ENCODE measurements at regions not wholly inside any gene's neighbourhood (a gene's known extent, or its start where the extent isn't known, plus 50 kb on each side); places are given as distances from the start of the nearest gene placed in this dataset.
"Not testable (repeated sequence)": the region's sequence is repeated elsewhere in the genome, so short reads cannot be mapped to it uniquely, and the experiment has no call there.

DNA sequence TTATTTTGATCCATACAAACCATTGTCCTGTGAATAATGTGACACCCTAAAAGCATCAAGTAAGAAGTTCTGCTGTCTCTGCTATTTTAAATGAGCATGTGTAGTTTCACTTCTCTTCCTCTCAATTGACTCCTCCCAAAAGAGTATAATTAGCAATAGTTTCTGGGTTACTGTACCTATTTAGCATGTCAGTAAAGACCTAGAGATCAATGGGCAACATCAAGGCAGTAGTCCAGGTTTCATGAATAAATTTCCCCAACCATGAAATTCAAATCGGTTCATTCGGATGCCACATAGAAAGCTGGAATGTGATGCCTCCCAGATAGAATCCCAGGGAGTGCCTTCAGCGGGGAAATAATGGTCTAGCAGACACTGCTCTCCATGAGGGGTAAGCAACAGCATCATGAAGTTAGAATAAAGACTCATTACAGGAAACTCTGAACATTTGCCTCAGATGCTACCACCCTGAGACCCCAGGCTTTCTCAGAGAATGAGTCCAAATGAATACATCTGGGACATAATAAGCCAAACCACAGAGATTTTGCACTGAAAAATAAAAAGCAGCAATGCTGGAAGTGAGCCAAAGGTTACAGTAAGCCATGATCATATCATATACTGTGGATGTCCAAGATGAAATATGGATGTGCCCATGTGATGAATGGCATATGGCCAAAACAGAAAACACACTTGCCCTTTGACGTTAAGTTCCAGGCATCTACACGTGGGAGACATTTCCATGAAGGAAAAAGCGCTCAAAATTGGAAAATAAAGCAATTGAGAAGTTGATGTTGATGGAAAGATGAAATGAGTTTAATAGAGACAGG lies 1107.0 kb upstream of the SEMA6A start:
- DNase-seq = no peak

DNA sequence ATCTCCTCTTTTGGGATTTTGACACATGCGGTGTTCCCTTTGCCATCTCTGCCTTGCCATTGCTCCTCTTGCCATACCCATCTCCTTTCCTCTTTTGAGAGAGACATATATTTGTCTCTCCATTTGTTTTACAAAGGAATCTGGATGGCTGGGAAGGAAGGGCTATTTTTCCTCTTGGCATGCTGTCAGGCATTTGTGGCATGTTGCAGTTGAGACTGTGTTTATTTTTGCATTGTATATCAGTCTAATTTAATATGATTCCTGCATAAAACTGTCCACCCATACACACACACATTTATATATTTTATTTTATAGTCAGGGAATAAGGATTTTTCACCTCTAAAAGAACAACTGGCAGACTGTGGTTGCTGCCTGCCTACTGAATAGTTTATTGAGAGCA lies 1105.8 kb upstream of the SEMA6A start:
- DNase-seq = no peak

DNA sequence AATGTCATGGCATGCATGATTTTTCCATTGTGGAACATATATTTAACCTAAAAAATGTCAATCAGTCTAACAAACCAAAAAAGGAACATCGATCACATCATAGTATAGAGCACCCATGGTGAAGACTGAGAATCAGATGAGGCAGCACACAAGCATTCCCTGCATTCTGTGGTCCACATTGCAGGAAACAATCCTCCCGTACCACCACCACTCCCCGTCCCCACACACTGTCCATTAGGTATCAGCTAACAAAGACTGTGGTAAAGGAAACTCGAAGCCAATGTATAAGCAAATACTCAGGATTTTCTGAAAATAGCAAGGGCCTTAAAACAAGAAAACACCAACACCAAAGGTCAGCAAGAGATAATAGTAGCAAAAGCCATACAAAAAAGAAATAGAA lies 1104.4 kb upstream of the SEMA6A start:
- DNase-seq = no peak

DNA sequence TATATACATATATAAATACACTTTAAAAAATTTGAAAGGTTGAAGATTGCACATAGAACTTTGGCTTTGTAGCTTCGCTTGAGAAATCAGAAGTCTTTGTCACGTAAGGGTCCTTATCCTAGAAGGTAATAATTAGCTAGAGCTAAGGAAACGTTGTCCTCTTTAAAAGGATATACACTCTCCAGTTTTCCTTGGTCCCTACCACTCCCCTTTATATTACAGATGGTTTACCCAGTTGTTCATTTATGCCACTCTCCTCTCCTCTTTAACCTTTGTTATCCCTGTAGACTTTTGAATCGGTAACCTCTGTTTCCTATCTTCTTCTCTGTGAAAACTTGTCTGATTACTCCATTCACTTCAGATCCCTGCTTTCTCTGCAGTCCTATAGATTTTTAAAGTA lies 1101.0 kb upstream of the SEMA6A start:
- DNase-seq = no peak

DNA sequence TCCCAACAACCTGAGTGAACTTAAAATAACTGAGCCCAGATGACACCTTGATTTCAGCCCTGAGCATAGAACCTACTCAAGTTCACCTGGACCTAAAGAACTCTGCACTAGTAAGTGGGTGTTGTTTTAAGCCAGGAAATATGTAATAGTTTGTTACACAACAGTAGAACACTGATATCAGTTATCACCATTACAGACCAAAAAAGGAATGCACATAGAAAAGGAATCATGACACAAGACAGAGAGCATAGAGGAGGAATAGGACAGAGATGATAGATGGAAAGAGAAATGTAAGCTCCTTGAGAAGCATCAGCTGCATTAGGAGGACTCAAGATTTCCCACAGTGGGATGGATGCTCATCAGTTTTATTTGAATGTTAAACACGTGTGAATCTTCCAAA lies 1096.9 kb upstream of the SEMA6A start:
- DNase-seq = no peak

DNA sequence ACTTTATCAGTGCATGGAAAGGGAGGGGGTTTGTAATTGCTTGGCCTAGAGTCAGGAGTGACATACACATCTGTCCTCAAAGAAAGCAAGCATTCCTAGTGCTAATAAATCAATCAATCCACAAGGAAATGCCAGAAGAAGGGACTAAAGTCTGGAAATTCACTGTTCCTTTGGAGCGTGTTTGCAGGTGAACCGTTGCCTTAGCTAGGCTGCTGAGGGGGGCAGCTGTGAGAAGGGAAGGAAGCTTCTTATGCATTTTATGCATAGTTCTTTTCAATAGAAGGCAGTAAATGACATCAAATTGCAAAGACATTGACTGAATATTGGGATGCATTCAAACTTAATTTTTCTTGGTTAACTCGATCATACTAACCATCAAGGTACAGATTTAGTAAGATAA lies 1092.5 kb upstream of the SEMA6A start:
- no peak for DNase-seq

DNA sequence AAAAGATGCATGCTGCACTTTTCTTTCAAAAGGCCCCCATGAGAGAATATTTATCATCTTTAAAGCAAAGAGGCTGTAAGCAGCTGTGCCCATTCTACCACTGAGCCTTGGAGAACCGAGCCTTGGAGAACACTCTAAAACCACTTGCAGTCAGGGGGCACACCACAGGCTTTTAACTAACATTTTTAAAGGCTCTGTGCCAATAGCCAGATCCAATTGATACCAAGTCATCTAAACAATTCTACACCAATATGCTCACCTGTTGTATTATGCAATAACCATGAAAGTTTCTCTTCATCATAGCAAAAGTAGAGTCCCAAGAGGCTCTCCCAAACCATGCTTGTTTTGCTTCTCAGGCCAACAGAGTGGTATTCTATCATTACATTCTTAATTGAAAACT lies 1090.5 kb upstream of the SEMA6A start:
- DNase-seq = no peak

DNA sequence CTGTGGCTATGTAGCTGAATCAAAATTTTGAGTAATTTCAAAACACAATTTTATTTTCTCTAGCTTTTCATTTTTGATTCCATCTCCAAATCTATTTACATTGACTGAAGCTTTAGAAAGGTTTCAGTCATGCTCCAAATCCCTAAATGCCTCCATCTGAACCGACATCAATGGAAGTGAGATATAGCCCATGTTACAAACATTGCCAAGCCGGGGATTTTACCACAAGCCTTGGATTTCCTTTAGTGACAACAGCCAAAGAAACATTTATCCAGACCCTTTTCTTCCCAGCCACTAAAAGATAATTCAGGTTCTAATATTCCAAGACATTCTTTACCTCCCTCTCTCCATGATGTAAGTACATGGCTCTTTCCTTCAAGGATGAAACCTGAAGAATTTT lies 1087.7 kb upstream of the SEMA6A start:
- DNase-seq = no peak

DNA sequence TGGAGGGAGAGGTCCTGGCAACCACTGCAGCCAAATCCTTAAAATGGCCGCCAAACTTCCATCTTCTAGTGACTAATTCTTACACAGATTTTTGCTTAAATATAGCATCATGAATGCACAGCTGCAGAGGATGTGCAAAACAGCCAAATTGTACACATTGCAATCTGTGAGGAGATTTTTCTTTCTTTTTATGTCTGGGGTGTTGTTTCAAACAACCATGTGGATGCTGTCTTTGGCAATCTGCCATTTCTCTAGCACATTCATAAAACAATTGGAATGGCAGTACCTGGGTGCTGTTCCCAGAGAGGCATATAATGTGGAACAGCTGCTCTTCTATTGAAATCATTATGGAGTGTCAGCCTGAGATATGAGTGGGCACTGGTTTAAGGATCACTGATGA lies 1082.9 kb upstream of the SEMA6A start:
- peak; percentile 66 to 77 for DNase-seq

DNA sequence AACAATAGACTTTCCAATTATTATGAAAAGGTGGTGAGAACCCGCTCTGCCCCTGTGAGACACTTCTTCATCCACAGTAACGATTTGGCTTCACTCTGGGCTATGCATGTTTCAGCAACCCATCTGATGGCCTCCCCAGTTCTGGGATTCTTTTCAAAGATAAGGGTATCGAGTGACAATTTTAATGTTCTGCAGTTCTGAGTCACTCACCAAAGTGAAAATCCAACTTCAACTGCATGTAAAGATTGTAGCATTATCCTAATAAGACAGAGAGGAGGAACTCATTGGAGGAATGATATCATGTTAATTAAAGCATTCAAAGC lies 1078.3 kb upstream of the SEMA6A start:
- no peak for DNase-seq

DNA sequence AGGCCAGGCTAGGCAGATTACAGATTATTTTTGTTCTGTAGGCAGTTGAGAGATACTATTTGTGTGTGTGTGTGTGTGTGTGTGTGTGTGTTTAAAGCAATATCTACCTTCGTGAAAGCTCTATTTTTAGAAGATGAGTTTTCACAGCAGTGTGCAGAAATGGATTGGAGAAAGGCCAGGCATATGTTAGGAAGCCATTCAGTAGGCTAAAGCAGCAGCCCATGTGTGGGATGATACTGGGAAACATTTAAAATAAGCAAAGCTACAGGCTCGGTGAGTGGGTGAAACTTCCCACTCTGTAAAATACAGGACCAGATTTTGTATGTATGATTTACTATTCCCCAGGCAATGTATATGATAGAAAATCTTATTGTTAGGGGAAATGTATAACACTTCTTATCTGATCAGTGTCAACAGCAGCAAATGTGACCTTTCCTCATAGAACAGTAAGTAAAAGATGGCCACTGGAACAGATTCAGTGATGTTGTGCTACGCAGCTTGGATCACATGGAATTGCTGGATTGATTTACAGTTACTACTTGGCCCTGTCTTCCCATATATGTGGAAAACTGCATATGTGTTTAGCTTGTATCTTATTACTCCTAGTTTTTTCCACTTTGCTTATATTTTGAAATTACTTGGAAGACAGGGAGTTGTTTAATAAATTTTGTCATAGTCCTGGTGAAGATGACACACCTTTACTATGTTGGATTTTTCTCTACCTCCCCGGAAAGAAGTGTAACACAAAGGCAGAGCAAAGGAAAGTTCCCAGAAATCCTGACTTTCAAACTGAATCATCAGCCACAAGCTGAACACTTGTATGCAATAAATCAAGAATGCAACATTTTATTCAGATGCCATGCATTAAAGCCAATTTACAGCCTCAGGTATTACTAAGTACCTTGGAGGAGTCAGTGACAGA lies 1077.7 kb upstream of the SEMA6A start:
- peak in 1 of 2 experiments; percentile 13 for DNase-seq

DNA sequence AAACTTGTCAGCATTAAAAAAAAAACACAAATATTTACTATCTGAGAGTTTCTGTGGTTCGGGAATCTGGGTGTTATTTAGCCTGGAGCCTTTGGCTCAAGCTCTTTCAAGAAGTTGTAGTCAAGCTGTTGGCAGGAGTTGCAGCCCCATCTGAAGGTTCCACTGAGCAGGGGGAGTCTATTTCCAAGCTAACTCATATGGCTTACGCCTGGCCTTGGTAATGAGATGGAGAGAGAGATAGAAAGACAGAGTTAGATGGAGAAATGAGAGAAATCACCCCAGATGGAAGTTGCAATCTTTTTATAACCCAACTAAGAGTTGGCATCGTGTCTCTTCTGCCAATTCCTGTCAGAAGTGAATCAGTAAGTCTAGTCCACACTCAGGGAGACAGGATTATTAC lies 1075.2 kb upstream of the SEMA6A start:
- DNase-seq = no peak

DNA sequence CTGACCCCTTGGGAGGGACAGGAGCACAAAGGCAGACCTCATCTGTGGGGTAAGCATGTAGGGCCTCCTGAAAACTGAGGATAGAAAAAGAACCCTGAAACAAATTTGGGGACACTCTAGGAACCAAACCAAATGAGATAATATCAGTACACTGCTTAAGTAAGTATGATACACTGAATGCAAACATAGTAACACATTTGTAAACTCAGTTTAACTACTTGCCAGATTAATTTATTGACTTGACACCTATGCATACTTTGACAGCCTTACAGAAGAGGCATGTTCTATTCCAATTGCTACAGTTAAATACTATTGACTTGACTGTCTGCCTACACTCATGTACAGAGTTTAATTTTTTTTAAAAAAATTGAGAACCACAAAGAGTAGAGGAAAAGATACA lies 1070.8 kb upstream of the SEMA6A start:
- DNase-seq = no peak

DNA sequence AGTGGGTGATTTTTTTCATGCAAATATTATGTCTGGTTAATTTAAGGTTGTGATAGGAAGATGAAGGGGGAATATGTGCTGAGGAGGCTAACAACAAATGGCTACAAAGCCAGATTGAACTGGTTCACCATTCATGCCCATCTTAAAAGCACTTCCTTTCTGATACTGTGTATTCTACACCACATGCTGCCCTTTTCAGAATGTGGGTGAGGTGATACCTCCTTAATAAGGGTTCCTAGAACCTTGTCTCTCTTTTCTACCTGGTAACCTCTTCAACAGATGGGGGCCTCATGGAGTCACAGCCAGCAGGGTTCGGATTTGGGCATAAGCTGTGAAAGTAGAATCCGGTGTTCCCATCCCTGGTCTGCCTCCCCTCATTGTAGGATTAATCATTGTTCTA lies 1064.0 kb upstream of the SEMA6A start:
- DNase-seq = no peak

DNA sequence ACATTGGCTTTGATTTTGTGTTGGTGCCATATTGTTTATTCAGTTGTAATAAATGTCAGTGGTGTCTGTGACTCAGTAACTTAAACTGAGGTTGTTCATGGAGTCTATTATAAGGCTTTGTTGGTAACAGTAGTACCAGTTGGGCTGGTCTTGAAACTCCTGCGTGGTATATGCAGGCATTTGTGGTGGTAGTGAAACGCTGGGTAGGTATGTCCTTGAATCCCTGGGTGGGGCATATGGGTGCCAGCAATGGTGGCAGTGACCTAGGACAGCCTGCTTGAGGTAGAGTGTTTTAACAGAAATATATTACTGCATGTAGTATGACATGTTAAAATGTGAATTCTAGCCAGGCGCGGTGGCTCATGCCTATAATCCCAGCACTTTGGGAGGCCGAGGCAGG lies 1058.5 kb upstream of the SEMA6A start:
- DNase-seq = no peak

DNA sequence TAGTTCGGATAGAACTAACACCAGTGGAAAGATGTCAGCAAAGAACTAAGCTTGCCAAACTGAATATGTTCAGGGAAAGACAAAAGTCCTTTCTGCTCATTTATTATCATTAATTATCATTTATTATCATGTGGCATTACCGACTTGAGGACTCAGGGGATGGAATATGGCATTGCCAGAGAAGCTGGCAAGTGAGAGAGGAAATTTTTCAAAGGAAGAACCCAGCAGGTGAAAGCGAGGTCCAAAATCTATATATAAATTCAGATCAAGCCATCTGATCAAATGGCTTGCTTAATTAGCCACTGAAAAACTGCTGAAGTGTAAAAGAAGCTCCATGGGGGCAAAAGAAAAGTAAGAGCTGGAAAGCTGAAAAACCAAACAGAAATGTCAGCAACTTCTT lies 1049.6 kb upstream of the SEMA6A start:
- DNase-seq = no peak

DNA sequence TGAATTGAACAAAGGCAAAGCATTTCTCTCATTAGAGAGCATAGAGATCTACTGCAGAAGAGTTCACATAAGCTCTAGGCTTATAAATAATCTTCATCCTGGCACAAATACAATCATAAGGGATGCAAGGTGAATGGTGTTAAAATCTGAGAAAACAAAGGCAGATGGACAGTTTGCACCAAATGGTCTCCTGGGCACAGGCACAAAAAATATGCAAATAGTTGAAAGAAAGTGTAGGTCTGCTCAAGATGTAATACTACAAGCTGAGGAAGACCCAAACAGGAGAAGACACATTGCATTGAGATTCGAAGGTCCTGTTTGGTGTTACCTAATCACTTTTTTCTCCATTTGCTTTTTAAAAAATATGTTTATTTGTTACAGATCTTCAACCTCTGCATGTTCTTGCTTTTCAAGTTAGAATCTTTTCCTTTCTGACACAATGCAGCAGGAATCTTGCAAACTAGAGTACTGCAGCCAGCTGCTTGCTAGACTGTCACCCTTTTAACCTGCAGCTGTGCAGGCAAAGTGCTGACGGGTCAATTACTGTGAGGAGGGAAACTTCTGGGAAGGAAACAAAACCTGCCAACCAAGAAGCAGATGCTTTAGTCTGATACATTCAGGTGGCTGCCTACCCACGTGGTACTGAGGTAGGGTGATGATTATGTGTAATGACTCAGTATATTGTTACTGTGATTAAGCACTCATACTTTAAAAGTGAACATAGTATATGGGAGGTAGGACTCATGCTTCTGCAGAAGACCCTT lies 1048.6 kb upstream of the SEMA6A start:
- peak in 1 of 2 experiments; percentile 4 for DNase-seq

DNA sequence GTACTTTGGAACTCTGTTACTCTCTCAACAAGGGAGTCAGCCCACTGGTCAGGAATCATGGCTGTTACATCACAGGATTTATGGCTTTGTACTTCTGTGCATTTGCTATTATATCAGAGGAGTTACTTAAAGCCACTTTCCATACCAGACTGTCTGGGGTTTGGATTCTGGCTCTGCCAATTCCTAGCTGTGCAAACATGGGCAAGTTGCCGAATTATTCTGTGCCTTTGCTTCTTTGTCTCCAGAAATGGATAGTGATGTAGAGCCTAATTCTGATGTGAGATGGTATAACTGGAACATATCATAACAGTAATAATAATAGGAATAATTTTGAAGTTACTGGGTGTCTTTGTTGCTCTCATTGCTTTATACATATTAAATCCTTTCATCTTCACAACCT lies 1047.3 kb upstream of the SEMA6A start:
- peak in 1 of 2 experiments; percentile 27 for DNase-seq

DNA sequence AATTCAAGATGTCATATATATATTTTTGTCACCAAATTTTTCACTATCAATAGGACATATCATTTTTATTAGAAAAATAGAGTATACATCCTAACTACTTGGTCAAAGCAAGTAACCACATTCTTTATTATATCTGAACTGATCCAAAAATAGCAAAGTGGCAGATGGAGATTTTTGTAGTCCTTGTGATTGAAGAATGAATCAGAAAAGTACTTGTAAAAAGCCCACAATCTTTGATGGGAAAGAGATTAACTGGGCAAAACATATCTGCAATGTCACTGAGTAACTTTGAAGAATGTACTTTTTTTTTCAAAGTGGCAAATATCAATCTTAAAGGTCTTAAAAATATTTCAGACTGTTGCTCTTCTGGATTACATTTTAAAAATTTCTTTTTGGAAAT lies 1040.6 kb upstream of the SEMA6A start:
- DNase-seq = no peak

DNA sequence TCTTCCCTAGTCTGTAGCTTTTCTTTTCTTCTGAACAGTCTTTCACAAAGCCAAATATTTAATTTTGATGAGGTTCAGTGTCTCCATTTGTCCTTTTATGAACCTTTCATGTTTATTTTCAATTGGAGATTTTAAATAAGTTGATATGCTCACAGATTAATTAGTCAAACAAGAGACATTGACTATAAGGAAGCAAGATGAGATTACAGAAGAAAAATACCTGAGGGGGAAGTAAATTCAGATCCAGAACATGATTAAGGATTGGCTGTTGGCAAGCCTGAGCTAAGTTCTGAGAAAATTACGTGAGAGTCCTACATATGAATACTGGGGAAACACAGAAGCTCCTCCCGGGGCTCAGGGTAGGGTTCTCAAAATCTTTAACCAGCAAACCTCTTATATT lies 1039.8 kb upstream of the SEMA6A start:
- DNase-seq = no peak

DNA sequence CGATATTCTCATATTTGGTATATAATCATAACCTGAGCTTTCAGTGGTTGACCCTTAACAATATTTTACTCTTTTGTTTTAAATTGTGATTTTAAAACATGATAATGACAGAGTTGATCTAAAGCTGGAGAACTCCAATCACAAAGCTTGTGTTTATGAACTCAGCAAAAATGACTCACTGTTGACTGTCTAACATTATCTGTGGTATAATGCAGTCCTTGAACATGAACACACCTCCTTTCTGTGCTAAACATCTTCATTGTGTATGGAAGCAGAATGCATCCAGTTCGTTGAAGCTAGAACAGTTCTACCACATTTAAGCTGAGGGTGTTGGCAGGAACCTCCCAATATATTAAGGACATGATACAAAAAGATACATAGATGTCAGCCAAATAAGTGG lies 1030.2 kb upstream of the SEMA6A start:
- no peak for DNase-seq

DNA sequence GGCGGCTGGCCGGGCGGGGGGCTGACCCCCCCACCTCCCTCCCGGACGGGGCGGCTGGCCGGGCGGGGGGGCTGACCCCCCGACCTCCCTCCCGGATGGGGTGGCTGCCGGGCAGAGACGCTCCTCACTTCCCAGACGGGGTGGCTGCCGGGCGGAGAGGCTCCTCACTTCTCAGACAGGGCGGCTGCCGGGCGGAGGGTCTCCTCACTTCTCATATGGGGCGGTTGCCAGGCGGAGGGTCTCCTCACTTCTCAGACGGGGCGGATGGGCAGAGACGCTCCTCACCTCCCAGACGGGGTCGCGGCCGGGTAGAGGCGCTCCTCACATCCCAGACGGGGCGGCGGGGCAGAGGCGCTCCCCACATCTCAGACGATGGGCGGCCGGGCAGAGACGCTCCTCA lies 1025.2 kb upstream of the SEMA6A start:
- not testable (repeated sequence) for DNase-seq

DNA sequence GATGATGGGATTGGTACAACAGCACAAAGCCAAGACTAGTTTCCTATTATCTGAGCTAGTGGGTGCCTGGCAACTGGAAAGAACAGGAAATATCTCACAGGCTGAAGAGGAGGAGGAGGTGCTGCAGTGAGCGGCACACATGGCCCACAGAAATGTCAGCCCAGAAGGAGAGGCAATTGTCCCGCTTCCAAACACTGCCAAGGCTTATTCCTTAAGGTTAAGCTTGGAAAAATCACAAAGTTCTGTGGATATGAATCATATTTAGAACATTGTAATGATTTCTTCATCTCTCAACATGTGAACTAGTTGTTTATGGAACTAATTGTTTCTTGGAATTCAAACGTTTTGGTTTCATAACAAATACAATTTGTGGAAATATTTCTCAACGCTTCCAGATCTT lies 1019.5 kb upstream of the SEMA6A start:
- no peak for DNase-seq

DNA sequence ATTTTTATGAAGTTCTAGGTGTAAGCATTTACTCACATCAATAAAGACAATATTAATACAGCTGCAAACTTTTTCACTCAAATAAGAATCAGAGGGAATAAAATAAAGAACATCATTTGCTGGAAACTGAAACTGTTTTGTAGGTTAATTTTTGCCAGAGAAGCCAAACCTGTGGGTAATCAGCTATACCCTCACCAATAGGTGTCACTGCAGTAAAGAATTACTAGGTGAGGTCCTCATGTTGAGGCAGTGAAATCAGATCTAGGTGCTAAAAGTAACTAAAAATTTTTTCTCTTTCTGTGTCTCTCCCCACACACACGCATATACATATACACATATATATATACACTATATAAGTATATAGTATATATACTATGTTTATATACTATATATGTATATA lies 1016.3 kb upstream of the SEMA6A start:
- peak; percentile 0 to 34 for DNase-seq
